Activated CD4-positive, alpha-beta T cell treated with anti-CD3 and anti-CD28 coated beads, Interleukin-2, amount 10 ng/mL, durations not matched to agents 7 days and 5 days (primary cell): ENCODE measurements at regions not wholly inside any gene's neighbourhood (a gene's known extent, or its start where the extent isn't known, plus 50 kb on each side); places are given as distances from the start of the nearest gene placed in this dataset.

Source experiments
- CTCF ChIA-PET: fragments of 350-600 bp; sonication (Branson Sonifier 250); formaldehyde crosslinking; loops from one replicate; lab custom pipeline; 2021; ENCODE audit warnings: antibody characterized with exemption; lab: Charles Lee
- POLR2A ChIA-PET: fragments of 350-600 bp; sonication (Branson Sonifier 250); formaldehyde crosslinking; loops from one replicate; lab custom pipeline; 2021; ENCODE audit warnings: antibody characterized with exemption; lab: Charles Lee
- DNase-seq: peaks from one replicate; pipeline ENCODE4 v3.0.0-alpha.2; 2020
- H3K27ac Mint-ChIP-seq: one replicate; pipeline ENCODE4 v1.8.0; 2021; ENCODE audit warnings: mild to moderate bottlenecking, moderate library complexity, mixed read lengths
- H3K27me3 Mint-ChIP-seq: one replicate; pipeline ENCODE4 v1.8.0; 2021; ENCODE audit warnings: mixed read lengths
- H3K36me3 Mint-ChIP-seq: one replicate; pipeline ENCODE4 v1.8.0; 2021; ENCODE audit warnings: low read depth, mixed read lengths
- H3K4me1 Mint-ChIP-seq: one replicate; pipeline ENCODE4 v1.8.0; 2021; ENCODE audit warnings: mixed read lengths
- H3K4me3 Mint-ChIP-seq: one replicate; pipeline ENCODE4 v1.8.0; 2021; ENCODE audit warnings: mild to moderate bottlenecking, moderate library complexity, mixed read lengths
- H3K9me3 Mint-ChIP-seq: one replicate; pipeline ENCODE4 v1.8.0; 2021; ENCODE audit warnings: mixed read lengths

DNA sequence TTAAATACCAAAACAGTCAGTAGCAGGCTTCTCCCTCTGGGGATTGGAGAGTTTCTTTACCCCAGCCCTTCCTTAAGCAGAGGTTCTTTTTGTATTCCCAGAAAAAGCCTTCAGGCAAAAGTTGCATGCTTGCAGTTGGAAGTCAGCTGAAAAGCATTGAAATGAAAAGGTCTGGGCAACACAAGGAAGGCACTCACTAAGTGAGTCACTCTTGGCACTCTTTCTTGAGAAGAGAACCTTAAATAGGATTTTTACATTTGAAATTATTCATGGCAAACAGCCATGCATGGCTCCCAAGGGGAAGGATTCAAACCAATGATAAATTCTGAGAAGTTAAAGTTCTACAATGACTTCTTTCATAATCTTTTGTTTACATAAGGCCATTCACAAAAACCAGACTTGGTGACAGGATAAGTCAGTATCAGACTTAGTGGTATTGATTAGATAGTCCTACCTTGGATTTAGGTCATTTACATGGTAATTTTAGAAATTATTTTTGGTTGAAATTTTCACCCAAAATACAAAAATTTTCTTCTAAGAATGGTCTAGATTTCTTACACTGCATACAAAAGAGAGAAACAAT, 2068.9 kb downstream of the PCDH7 start:
- ChIA-PET CTCF (no interaction called here), POLR2A (no interaction called here)
- no peak for DNase-seq
- Mint-ChIP-seq H3K27ac (no peak overlapping the region), H3K36me3 (no peaks in the 10 kb centered on the region), H3K27me3 (no peaks in the 10 kb centered on the region), H3K9me3 (peaks cover 7% of the 10 kb centered on the region), H3K4me1 (no peaks in the 10 kb centered on the region), H3K4me3 (no peak overlapping the region)

DNA sequence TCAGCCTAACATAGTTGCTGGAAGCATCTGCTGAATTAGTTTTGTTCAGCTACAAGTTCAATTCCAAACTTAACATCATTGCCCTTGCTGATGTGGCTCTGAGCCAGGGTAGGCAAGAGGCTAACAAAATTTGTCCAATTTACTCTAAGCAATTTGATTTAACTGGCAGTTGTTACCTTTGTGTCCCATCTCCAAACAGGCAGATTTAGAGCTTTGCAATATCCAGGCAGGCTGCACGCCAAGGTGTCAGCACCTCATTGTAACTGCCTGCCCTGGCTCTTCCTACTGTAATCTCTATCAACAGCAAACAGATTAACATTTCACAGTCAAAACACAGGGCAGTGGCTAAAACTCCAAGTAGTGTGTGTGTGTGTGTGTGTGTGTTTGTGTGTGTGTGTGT, 2070.6 kb downstream of the PCDH7 start:
- no peaks in the 10 kb centered on the region for H3K4me1 Mint-ChIP-seq
- H3K27ac Mint-ChIP-seq, result no peak overlapping the region
- POLR2A ChIA-PET, result no interaction called here
- H3K27me3 Mint-ChIP-seq, result no peaks in the 10 kb centered on the region
- no peak overlapping the region for H3K4me3 Mint-ChIP-seq
- DNase-seq, result no peak
- H3K36me3 Mint-ChIP-seq, result no peaks in the 10 kb centered on the region
- CTCF ChIA-PET, result no interaction called here
- H3K9me3 Mint-ChIP-seq, result peaks cover 7% of the 10 kb centered on the region

DNA sequence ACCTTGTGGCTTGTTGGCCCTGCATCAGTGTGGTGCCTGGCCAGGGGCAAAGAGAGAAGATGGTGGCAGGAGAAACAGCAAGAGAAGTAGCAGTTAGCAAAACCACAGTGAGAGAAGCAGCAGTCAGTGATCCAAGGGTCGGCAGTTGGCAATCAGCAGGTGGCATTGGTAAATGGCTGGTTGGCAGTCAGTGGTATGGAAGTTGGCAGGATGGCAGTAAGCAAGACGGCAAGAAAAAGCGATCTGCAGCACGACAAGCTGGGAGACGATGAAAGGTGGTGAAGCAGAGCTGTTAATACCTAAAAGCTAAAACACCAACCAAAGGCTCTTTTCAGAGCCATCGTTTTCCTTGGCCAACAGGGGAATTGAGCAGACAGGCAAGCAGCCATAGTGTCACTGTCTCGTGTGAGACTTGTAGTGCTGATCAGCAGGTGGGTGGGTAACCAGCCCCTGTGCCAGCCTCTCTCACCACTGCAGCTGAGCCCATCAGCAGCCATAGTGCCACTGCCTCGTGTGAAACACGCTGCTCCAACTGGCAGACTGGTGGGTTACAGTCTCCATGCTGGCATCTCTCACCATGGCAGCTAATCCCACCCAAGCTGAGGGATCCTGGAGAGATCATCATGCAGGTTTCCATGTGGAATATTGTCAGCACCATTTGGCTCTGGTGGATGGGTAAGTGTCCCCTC, 2078.4 kb downstream of the PCDH7 start:
- no peak overlapping the region for H3K4me3 Mint-ChIP-seq
- peaks cover 9% of the 10 kb centered on the region for H3K9me3 Mint-ChIP-seq
- DNase-seq, result no peak
- H3K36me3 Mint-ChIP-seq, result no peaks in the 10 kb centered on the region
- no peaks in the 10 kb centered on the region for H3K27me3 Mint-ChIP-seq
- H3K27ac Mint-ChIP-seq, result no peak overlapping the region
- no peaks in the 10 kb centered on the region for H3K4me1 Mint-ChIP-seq
- CTCF ChIA-PET, result no interaction called here
- POLR2A ChIA-PET, result no interaction called here

DNA sequence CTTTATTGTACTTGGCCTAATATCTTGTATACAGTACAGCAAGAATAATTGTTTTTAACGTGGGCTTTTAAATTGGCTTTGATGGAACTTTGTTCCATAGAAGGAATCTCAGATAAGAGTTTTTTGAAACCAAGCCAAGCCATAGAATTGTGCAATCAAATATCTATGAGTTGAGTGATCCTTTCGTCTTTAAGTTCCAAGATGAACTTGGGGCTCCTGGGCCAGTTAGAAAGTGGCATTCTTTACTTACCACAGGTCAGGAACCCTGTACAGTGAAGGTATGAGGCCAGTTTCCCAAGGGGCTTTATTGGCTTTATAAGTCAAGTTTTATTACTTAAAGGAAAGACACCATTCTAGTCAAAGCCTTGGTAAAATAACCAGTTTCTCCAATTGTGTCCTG, 2104.2 kb downstream of the PCDH7 start:
- Mint-ChIP-seq H3K4me1 (no peaks in the 10 kb centered on the region), H3K9me3 (peaks cover 11% of the 10 kb centered on the region), H3K27ac (no peak overlapping the region), H3K27me3 (no peaks in the 10 kb centered on the region), H3K4me3 (no peak overlapping the region), H3K36me3 (no peaks in the 10 kb centered on the region)
- ChIA-PET CTCF (no interaction called here), POLR2A (no interaction called here)
- no peak for DNase-seq

DNA sequence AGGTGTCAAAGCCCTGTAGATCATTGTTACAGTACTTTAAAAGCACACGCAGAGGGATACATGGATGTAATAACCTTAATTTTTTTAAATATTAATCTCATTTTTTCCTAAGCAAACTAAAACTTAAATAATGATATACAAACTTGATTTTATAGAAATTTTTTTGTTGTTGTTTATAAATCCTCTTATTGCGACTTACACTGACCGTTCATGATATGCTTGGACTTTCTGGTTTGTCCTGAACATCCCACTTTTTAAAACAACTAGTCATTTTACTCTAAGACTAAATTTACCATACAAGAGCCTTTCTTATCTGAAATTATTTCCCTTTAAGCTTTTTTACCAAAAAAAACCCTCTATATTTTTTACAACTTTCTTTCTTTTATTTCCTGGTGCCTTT, 2106.0 kb downstream of the PCDH7 start:
- no peak overlapping the region for H3K27ac Mint-ChIP-seq
- POLR2A ChIA-PET, result no interaction called here
- no peaks in the 10 kb centered on the region for H3K27me3 Mint-ChIP-seq
- CTCF ChIA-PET, result no interaction called here
- H3K9me3 Mint-ChIP-seq, result peaks cover 11% of the 10 kb centered on the region
- H3K4me1 Mint-ChIP-seq, result no peaks in the 10 kb centered on the region
- no peaks in the 10 kb centered on the region for H3K36me3 Mint-ChIP-seq
- no peak overlapping the region for H3K4me3 Mint-ChIP-seq
- DNase-seq, result no peak

DNA sequence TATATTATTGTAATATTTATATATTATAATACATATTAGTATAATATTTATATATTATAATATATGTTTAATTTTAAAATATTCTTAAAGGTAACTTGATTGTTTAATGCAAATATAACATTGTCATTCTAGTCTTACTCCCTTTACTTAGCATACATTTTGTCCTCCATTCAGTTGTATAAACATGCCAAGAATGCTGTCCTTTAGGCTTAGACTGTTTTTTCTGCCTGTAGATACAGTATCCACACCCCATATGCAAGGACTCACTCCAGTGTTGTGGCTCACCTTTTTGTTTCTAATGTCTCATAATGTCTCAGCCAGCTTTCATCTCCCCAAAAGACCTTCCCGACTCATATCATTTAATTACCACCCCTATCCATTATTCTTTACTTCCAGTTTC, 2110.0 kb downstream of the PCDH7 start:
- ChIA-PET CTCF (no interaction called here), POLR2A (no interaction called here)
- DNase-seq, result no peak
- Mint-ChIP-seq H3K4me3 (no peak overlapping the region), H3K9me3 (peaks cover 7% of the 10 kb centered on the region), H3K27me3 (no peaks in the 10 kb centered on the region), H3K36me3 (no peaks in the 10 kb centered on the region), H3K27ac (no peak overlapping the region), H3K4me1 (no peaks in the 10 kb centered on the region)

DNA sequence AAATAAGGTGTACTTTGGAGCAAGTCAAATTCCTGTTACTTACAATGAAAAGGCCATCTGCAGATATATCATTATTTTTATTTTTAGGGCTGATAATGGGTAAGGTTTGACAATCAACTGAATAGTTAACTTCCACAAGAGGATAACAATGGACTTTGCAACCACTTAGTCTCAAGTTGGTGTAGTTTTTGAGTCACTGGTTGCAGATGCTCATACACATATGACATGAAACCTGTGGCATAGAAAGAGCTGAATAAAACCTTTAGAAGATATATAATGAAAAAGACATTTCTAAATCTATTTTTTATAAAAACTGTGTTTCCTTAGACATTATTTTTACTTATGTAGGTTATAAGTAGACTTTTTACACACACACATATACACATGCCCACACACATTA, 2110.9 kb downstream of the PCDH7 start:
- no peaks in the 10 kb centered on the region for H3K4me1 Mint-ChIP-seq
- POLR2A ChIA-PET, result no interaction called here
- no peak for DNase-seq
- H3K27me3 Mint-ChIP-seq, result no peaks in the 10 kb centered on the region
- no peak overlapping the region for H3K4me3 Mint-ChIP-seq
- H3K36me3 Mint-ChIP-seq, result no peaks in the 10 kb centered on the region
- H3K27ac Mint-ChIP-seq, result no peak overlapping the region
- H3K9me3 Mint-ChIP-seq, result peaks cover 7% of the 10 kb centered on the region
- CTCF ChIA-PET, result interaction anchor here (0.8 kb wide), 1 partner anchor 261 kb away, joined by 3 read pairs; no protein-coding TSS in a partner anchor

DNA sequence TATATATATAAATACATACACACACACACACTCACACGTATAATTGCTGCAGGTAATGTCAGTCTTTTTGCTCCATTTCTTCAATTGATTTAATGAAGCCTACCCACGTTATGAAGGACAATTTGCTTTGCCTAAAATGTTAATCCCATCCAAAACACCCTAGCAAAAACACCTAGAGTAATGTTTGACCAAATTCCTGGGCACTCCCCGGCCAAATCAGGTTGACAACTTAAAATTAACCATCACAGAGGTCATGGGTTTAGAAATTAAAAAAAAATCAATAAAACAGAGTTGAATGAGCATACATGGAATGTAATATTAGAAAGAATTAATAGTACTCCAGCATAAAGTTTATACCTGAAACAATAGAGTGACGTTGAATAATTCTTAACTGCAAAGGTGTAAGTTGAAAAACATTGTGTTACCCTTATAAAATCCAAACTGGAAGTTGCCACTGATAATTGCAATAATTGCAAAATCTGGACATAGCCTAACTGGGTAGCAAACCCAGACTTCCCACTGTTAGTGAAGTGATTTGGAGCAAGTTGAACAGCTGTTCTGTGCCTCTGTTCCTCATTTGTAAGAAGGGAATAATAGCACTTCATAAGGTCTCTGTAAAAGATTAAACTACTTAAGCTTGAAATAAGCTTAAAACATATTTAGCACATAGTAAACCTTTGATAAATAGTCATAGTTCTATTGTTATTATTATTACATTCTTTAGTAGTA, 2120.5 kb downstream of the PCDH7 start:
- Mint-ChIP-seq H3K27me3 (no peaks in the 10 kb centered on the region), H3K36me3 (no peaks in the 10 kb centered on the region), H3K4me3 (no peak overlapping the region), H3K27ac (no peak overlapping the region), H3K9me3 (no peaks in the 10 kb centered on the region), H3K4me1 (no peaks in the 10 kb centered on the region)
- ChIA-PET POLR2A (no interaction called here), CTCF (no interaction called here)
- DNase-seq, result no peak

DNA sequence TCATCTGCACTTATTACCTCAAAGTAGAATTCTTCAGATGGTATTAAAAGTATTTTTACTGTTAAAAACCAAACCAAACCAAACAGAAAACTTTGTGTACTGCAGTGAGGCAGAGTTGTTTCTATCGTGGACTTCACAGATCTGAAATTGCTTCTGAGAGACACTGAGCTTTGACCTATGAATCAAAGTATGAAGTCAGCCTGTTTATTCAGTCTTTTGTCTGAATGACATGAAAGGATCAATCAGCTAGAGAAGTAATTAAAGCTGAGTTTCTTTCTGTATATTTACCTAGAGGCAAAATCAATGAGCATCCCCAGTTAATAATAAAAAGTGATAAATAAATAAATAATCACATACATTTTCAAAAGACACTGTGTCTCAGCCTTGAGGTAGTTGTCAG, 2121.0 kb downstream of the PCDH7 start:
- no peaks in the 10 kb centered on the region for H3K4me1 Mint-ChIP-seq
- ChIA-PET CTCF (no interaction called here), POLR2A (no interaction called here)

DNA sequence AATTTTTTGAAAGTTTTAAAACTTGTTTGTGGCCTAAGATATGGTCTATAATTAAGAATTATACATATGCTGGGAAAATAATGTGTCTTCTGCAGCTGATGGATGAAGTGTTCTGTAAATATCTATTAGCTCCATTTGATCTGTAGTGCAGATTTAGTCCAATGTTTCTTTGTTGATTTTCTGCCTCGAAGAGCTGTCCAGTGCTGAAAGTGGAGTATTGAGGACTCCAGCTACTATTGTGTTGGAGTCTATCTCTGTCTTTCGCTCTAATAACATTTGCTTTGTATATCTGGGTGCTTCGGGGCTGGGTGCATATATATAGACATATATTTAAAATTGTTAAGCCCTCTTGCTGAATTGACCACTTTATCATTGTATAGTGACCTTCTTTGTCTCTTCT, 2127.3 kb downstream of the PCDH7 start:
- Mint-ChIP-seq H3K27ac (no peak overlapping the region), H3K4me3 (no peak overlapping the region), H3K27me3 (no peaks in the 10 kb centered on the region), H3K4me1 (no peaks in the 10 kb centered on the region), H3K9me3 (peaks cover 13% of the 10 kb centered on the region), H3K36me3 (no peaks in the 10 kb centered on the region)
- POLR2A ChIA-PET, result no interaction called here
- CTCF ChIA-PET, result no interaction called here
- no peak for DNase-seq

More for the DNA sequence above, 2121.0 kb downstream of the PCDH7 start:
- no peaks in the 10 kb centered on the region for H3K36me3 Mint-ChIP-seq
- H3K9me3 Mint-ChIP-seq, result no peaks in the 10 kb centered on the region
- H3K27me3 Mint-ChIP-seq, result no peaks in the 10 kb centered on the region
- no peak overlapping the region for H3K4me3 Mint-ChIP-seq
- DNase-seq, result no peak
- no peak overlapping the region for H3K27ac Mint-ChIP-seq

DNA sequence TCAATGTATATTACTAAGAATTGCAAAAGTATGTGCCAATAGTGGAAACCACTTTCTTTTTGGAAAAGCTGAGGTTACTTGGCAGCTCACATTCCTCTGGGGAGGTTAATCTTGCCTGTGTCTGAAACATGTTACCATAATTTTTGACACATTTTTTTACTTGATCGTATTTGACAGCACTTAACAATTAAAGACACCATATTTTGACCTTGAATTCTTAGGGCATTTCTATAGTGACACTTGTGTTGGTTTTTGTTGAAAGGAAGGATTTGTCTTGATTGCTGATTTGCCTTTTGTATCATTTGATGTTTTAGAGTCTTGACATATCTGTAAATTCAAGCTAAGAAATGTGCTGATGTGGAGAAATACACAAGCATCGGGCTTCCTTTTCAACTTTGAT, 2135.5 kb downstream of the PCDH7 start:
- ChIA-PET CTCF (no interaction called here), POLR2A (no interaction called here)
- H3K36me3 Mint-ChIP-seq, result no peaks in the 10 kb centered on the region
- no peak overlapping the region for H3K27ac Mint-ChIP-seq
- no peak overlapping the region for H3K4me3 Mint-ChIP-seq
- no peaks in the 10 kb centered on the region for H3K4me1 Mint-ChIP-seq
- DNase-seq, result no peak
- peaks cover 13% of the 10 kb centered on the region for H3K9me3 Mint-ChIP-seq
- no peaks in the 10 kb centered on the region for H3K27me3 Mint-ChIP-seq

DNA sequence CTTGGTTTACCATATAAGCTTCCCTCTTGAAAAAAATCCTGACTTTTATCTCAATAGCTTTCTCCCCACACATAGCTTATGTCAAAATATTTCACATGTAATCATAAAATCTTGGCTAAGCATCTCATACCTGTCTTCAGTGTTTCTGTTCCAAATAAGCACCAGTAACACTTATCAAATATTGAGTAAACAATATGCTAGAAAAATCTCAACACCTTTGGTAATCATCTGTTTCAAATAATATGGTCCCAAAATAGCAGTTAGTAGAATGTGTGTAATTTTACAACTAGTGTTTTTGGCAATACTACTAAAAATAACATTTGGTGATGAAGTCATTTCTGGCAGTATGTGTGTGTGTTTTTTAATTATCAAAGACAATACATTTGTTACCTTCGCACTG, 2138.2 kb downstream of the PCDH7 start:
- Mint-ChIP-seq H3K4me3 (no peak overlapping the region), H3K36me3 (no peaks in the 10 kb centered on the region), H3K4me1 (no peaks in the 10 kb centered on the region), H3K9me3 (peaks cover 3% of the 10 kb centered on the region), H3K27me3 (no peaks in the 10 kb centered on the region), H3K27ac (no peak overlapping the region)
- no peak for DNase-seq
- ChIA-PET CTCF (no interaction called here), POLR2A (no interaction called here)

DNA sequence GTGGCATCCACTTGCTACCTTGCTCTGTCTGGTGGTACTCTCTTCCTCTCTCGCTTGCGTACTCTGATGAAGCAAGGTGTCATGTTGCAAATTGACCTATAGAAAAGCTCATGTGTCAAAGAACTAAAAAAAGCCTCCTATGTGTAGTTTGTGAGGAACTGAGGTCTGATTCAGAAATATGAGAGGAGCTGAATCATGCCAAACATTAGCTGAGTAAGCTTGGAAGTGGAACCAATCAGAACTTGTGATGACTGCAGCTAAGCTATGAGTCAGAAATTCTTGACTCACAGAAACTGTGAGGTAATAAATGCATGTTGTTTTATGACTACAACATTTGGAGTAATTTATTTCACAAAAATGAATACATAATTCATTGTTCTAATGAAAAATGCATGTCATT, 2138.8 kb downstream of the PCDH7 start:
- H3K9me3 Mint-ChIP-seq, result peaks cover 3% of the 10 kb centered on the region
- DNase-seq, result no peak
- ChIA-PET CTCF (no interaction called here), POLR2A (no interaction called here)
- H3K36me3 Mint-ChIP-seq, result no peaks in the 10 kb centered on the region
- H3K27ac Mint-ChIP-seq, result no peak overlapping the region
- no peaks in the 10 kb centered on the region for H3K4me1 Mint-ChIP-seq
- no peaks in the 10 kb centered on the region for H3K27me3 Mint-ChIP-seq
- H3K4me3 Mint-ChIP-seq, result no peak overlapping the region
